ENCODE measurements at regions not wholly inside any gene's neighbourhood (a gene's known extent, or its start where the extent isn't known, plus 50 kb on each side); places are given as distances from the start of the nearest gene placed in this dataset.
A peak's percentile ranks its signal among the peaks of the same experiment; 100 is the strongest.

- TF ChIP-seq, protein P1, sequence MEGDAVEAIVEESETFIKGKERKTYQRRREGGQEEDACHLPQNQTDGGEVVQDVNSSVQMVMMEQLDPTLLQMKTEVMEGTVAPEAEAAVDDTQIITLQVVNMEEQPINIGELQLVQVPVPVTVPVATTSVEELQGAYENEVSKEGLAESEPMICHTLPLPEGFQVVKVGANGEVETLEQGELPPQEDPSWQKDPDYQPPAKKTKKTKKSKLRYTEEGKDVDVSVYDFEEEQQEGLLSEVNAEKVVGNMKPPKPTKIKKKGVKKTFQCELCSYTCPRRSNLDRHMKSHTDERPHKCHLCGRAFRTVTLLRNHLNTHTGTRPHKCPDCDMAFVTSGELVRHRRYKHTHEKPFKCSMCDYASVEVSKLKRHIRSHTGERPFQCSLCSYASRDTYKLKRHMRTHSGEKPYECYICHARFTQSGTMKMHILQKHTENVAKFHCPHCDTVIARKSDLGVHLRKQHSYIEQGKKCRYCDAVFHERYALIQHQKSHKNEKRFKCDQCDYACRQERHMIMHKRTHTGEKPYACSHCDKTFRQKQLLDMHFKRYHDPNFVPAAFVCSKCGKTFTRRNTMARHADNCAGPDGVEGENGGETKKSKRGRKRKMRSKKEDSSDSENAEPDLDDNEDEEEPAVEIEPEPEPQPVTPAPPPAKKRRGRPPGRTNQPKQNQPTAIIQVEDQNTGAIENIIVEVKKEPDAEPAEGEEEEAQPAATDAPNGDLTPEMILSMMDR (IDR thresholded peaks at IDR 0.05; ENCODE audit: insufficient read depth, low read length), result no peak
- H3K4me3 ChIP-seq (ENCODE audit: low read depth, low read length), result no peak overlapping the region
- no peak for DNase-seq (ENCODE audit: low read depth)
Observed at GRCh38 chr2:37448342-37449120, 104.1 kb downstream of the QPCT start.

DNA sequence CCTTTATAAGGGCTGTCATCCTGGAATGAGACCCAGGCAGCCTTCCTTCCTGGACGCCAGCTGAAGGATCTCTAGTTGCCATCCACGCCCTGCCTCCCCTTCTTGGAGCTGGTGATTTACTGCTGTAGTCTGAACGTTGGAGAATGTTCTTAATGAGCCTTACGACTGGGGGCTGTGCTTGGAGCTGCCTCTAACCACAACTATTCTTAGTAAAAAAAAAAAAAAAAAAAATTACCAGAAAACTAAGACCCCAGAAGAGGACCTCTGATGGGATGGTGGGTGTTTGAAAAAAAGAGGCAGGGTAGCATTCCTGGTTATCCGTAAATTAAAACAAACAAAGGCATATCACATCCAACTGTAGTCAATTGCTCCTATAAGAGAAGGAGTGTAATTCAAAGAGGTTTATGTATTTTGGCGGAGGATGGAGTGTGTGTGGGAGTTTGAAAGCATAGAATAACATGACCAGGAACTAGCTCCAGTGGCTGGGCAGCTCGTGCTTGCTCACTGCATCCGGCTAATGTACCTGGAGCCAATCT, 105.4 kb downstream of the QPCT start:
- no peak overlapping the region for H3K4me3 ChIP-seq (ENCODE audit: low read depth, low read length)
- TF ChIP-seq, protein P1 (IDR thresholded peaks at IDR 0.05; ENCODE audit: insufficient read depth, low read length), result no peak
- DNase-seq (ENCODE audit: low read depth), result peak; percentile 33

GRCh38 chr2:37453027-37453426, 108.6 kb downstream of the QPCT start:
- no peak for DNase-seq (ENCODE audit: low read depth)
- H3K4me3 ChIP-seq (ENCODE audit: low read depth, low read length), result no peak overlapping the region
- TF ChIP-seq, protein P1 (IDR thresholded peaks at IDR 0.05; ENCODE audit: insufficient read depth, low read length), result no peak

DNA sequence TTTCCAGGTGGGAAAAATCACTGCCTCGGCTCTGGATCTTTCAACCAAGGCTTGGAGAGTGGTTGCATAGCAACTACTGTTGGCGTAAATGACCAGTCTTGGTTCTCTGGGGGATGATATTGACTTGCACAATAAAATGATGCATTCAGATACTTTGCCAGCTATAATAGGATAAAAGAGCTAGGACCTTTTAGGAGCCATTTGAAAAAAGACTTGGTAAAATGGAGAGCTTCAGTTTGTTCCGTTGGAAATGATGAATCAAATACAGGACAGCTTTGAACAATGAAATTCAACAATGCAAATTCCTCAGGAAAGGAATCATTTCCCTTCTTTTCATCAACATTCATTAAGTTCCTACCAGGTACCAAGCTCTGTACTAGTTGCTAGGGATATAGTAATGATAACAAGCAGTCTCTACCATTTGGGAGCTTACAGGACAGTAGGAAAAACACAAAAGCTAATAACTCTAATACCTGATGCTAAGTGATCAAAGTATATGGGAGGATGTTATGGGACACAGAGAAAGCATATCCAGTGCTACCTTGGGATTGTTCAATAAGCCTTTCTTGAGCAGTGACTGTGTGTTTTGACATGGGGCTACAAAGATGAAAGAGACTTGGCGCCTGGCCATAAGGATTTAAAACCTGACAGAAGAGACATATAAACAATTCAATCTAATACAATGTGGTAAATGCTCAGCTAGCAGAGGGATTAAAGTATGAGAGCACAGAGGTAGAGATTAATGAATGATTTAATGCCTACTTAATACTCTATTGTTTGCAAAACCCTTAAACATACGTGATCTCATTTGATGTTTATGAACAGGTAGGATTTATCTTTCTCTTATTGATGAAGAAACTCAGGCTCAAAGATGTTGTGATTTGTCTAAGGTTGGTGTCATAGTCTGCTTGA, 110.7 kb downstream of the QPCT start:
- H3K4me3 ChIP-seq (ENCODE audit: low read depth, low read length), result no peak overlapping the region
- peak; percentile 88 for DNase-seq (ENCODE audit: low read depth)
- TF ChIP-seq, protein P1 (IDR thresholded peaks at IDR 0.05; ENCODE audit: insufficient read depth, low read length), result no peak

GRCh38 chr2:37456479-37456878, 112.0 kb downstream of the QPCT start:
- DNase-seq (ENCODE audit: low read depth), result no peak
- TF ChIP-seq, protein P1 (IDR thresholded peaks at IDR 0.05; ENCODE audit: insufficient read depth, low read length), result no peak
- H3K4me3 ChIP-seq (ENCODE audit: low read depth, low read length), result no peak overlapping the region

- H3K4me3 ChIP-seq (ENCODE audit: low read depth, low read length), result no peak overlapping the region
- TF ChIP-seq, protein P1 (IDR thresholded peaks at IDR 0.05; ENCODE audit: insufficient read depth, low read length), result no peak
- DNase-seq (ENCODE audit: low read depth), result peak; percentile 80
Observed at GRCh38 chr2:37457401-37457901, 113.0 kb downstream of the QPCT start.
